H9 (cell line): ENCODE measurements at regions not wholly inside any gene's neighbourhood (a gene's known extent, or its start where the extent isn't known, plus 50 kb on each side); places are given as distances from the start of the nearest gene placed in this dataset.

ENCODE experiments used
- DNase-seq: peaks from one replicate; pipeline ENCODE4 v3.0.0-alpha.2; 2017
- H2AFZ ChIP-seq: one replicate; pipeline ENCODE4 v1.6.1; 2013; ENCODE audit warnings: mild to moderate bottlenecking, low read length, control low read depth, moderate library complexity
- H2AK5ac ChIP-seq: 2 replicates; pipeline ENCODE4 v1.6.1; 2013; ENCODE audit warnings: low read length, control low read depth, mixed read lengths; ENCODE audit not compliant: insufficient read length
- H2BK120ac ChIP-seq: one replicate; pipeline ENCODE4 v1.6.1; 2013; ENCODE audit warnings: low read depth, mild to moderate bottlenecking, low read length, control low read depth, inconsistent platforms; ENCODE audit not compliant: poor library complexity, severe bottlenecking
- H2BK12ac ChIP-seq: 2 replicates; pipeline ENCODE4 v1.6.1; 2013; ENCODE audit warnings: low read length, control low read depth, mixed read lengths, low read depth; ENCODE audit not compliant: insufficient read length
- H2BK15ac ChIP-seq: 2 replicates; pipeline ENCODE4 v1.6.1; 2013; ENCODE audit warnings: low read depth, low read length, control low read depth
- H2BK20ac ChIP-seq: one replicate; pipeline ENCODE4 v1.6.1; 2013; ENCODE audit warnings: low read depth, mild to moderate bottlenecking, low read length, control low read depth, inconsistent platforms; ENCODE audit not compliant: poor library complexity, severe bottlenecking
- H2BK5ac ChIP-seq: 2 replicates; pipeline ENCODE4 v1.6.1; 2013; ENCODE audit warnings: low read length, control low read depth, mixed read lengths; ENCODE audit not compliant: insufficient read length
- H3K14ac ChIP-seq: 2 replicates; pipeline ENCODE4 v1.6.1; 2013; ENCODE audit warnings: low read length, control low read depth; ENCODE audit not compliant: insufficient read depth
- H3K18ac ChIP-seq: 2 replicates; pipeline ENCODE4 v1.6.1; 2013; ENCODE audit warnings: low read depth, mild to moderate bottlenecking, mixed read lengths, low read length, control low read depth; ENCODE audit not compliant: insufficient read length
- H3K23ac ChIP-seq: 2 replicates; pipeline ENCODE4 v1.6.1; 2013; ENCODE audit warnings: low read length, control low read depth, mixed read lengths, low read depth; ENCODE audit not compliant: insufficient read length
- H3K23me2 ChIP-seq: 2 replicates; pipeline ENCODE4 v1.6.1; 2013; ENCODE audit warnings: low read depth, mild to moderate bottlenecking, mixed read lengths, low read length, control low read depth; ENCODE audit not compliant: insufficient read length, poor library complexity, severe bottlenecking
- H3K27ac ChIP-seq: 2 replicates; pipeline ENCODE4 v1.5.1; 2013; ENCODE audit warnings: low read length, control low read depth, mixed read lengths, low read depth; ENCODE audit not compliant: insufficient read length
- H3K27me3 ChIP-seq: 2 replicates; pipeline ENCODE4 v1.6.1; 2013; ENCODE audit warnings: low read length, control low read depth, inconsistent platforms; ENCODE audit not compliant: insufficient read depth
- H3K4ac ChIP-seq: 2 replicates; pipeline ENCODE4 v1.6.1; 2013; ENCODE audit warnings: low read depth, mild to moderate bottlenecking, control low read depth, inconsistent platforms, low read length, moderate library complexity
- H3K4me1 ChIP-seq: 2 replicates; pipeline ENCODE4 v1.6.1; 2013; ENCODE audit warnings: low read length, control low read depth, inconsistent platforms; ENCODE audit not compliant: insufficient read depth
- H3K4me2 ChIP-seq: 2 replicates; pipeline ENCODE4 v1.6.1; 2013; ENCODE audit warnings: low read length, control low read depth, mixed read lengths; ENCODE audit not compliant: insufficient read length, insufficient read depth
- H3K56ac ChIP-seq: 2 replicates; pipeline ENCODE4 v1.6.1; 2013; ENCODE audit warnings: low read depth, mild to moderate bottlenecking, mixed read lengths, low read length, control low read depth; ENCODE audit not compliant: insufficient read length
- H3K79me1 ChIP-seq: 2 replicates; pipeline ENCODE4 v1.6.1; 2013; ENCODE audit warnings: low read depth, mild to moderate bottlenecking, moderate library complexity, low read length, control low read depth, inconsistent platforms; ENCODE audit not compliant: insufficient read depth, poor library complexity, severe bottlenecking
- H3K79me2 ChIP-seq: 2 replicates; pipeline ENCODE4 v1.6.1; 2013; ENCODE audit warnings: low read length, control low read depth, inconsistent platforms; ENCODE audit not compliant: insufficient read depth
- H3K9ac ChIP-seq: 2 replicates; pipeline ENCODE4 v1.6.1; 2013; ENCODE audit warnings: low read length, control low read depth, mixed read lengths; ENCODE audit not compliant: insufficient read length; ENCODE audit errors: extremely low read depth
- H3K9me3 ChIP-seq: one replicate; pipeline ENCODE4 v1.6.1; 2013; ENCODE audit warnings: low read depth, low read length, inconsistent platforms; ENCODE audit not compliant: control insufficient read depth
- H3T11ph ChIP-seq: one replicate; pipeline ENCODE4 v1.6.1; 2013; ENCODE audit warnings: mild to moderate bottlenecking, low read length, control low read depth, inconsistent platforms
- H4K20me1 ChIP-seq: one replicate; pipeline ENCODE4 v1.6.1; 2013; ENCODE audit not compliant: control insufficient read depth, insufficient read length, insufficient read depth
- H4K5ac ChIP-seq: 2 replicates; pipeline ENCODE4 v1.6.1; 2013; ENCODE audit warnings: low read depth, mild to moderate bottlenecking, mixed read lengths, low read length, control low read depth; ENCODE audit not compliant: insufficient read length
- H4K8ac ChIP-seq: replicated peaks from 2 replicates; pipeline ENCODE4 v1.6.1; 2013; ENCODE audit warnings: low read length, control low read depth, mixed read lengths, low read depth; ENCODE audit not compliant: insufficient read length
- H4K91ac ChIP-seq: 2 replicates; pipeline ENCODE4 v1.6.1; 2013; ENCODE audit warnings: low read depth, mild to moderate bottlenecking, moderate library complexity, mixed read lengths, low read length, control low read depth; ENCODE audit not compliant: insufficient read length
- H3K27ac Mint-ChIP-seq, 3 experiments: 2 replicates in 2 of 3; 3 replicates in 1 of 3; pipeline ENCODE4 v1.8.0; 2020 to 2021; ENCODE audit warnings: mixed read lengths in 3 of 3, mild to moderate bottlenecking in 1 of 3, moderate library complexity in 1 of 3
- H3K27me3 Mint-ChIP-seq: 2 replicates; pipeline ENCODE4 v1.8.0; 2021; ENCODE audit warnings: low read depth, mild to moderate bottlenecking, moderate library complexity, mixed read lengths
- H3K36me3 Mint-ChIP-seq, 3 experiments: 2 replicates in 2 of 3; 3 replicates in 1 of 3; pipeline ENCODE4 v1.8.0; 2020 to 2021; ENCODE audit warnings: low read depth in 3 of 3, mixed read lengths in 3 of 3; ENCODE audit not compliant: insufficient read depth in 1 of 3
- H3K4me1 Mint-ChIP-seq, 2 experiments: 2 replicates each; pipeline ENCODE4 v1.8.0; 2020; ENCODE audit warnings: mixed read lengths in 2 of 2
- H3K4me3 Mint-ChIP-seq, 2 experiments: 2 replicates in 1 of 2; 3 replicates in 1 of 2; pipeline ENCODE4 v1.8.0; 2020 to 2021; ENCODE audit warnings: mild to moderate bottlenecking in 2 of 2, mixed read lengths in 2 of 2, moderate library complexity in 1 of 2
- H3K9me3 Mint-ChIP-seq, 2 experiments: 2 replicates in 1 of 2; 3 replicates in 1 of 2; pipeline ENCODE4 v1.8.0; 2020; ENCODE audit warnings: mild to moderate bottlenecking in 2 of 2, mixed read lengths in 2 of 2, moderate library complexity in 1 of 2
- CTCF ChIP-seq: fragments of 200-600 bp; sonication (generic); conservative IDR thresholded peaks from 3 replicates; pipeline ENCODE4 v1.8.0; 2021; ENCODE audit warnings: antibody characterized with exemption, mild to moderate bottlenecking
- WGBS: extraction: QIAGEN DNeasy Blood & Tissue Kit; methylation state at CpG from one replicate; pipeline ENCODE4 v1.1.7; 2013; ENCODE audit warnings: missing lambda C conversion rate, low lambda C conversion rate, mixed read lengths; ENCODE audit not compliant: insufficient read length; ENCODE audit errors: extremely low coverage; 5-methylcytosine and 5-hydroxymethylcytosine counted together

DNA sequence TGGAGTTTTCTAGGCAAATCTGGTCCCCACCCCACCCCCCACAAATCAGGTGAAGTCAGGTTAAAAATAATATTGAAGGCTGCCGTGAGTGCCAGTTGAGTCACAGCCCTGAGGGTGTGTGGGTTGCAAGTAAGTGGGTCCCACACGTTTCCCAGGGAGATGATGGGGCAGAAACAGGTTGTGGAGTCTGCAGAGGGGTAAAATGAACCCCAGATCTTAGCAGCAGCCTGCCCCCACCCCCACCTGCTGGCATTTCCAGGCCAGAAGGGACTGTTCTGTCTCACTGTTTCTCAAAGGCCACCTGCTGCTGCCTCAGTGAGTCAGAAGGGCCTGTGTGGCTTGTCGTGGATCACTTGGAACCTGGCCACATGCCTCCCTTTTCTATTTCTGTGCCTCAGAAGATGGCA is 59.8 kb upstream of the SMNDC1 start:
- Histone ChIP-seq H2BK5ac (no peak overlapping the region), H3K79me1 (no peaks in the 10 kb centered on the region), H3K4me2 (no peak overlapping the region), H2BK15ac (no peak overlapping the region), H3K56ac (no peak overlapping the region), H3K23me2 (no peaks in the 10 kb centered on the region), H2AK5ac (no peak overlapping the region), H3K9me3 (no peaks in the 10 kb centered on the region), H3K18ac (no peak overlapping the region), H4K5ac (no peak overlapping the region), H2AFZ (no peak overlapping the region), H2BK12ac (no peak overlapping the region), H2BK120ac (no peak overlapping the region), H3K27me3 (no peaks in the 10 kb centered on the region), H4K8ac (no peak overlapping the region), H4K20me1 (no peaks in the 10 kb centered on the region), H3K4me1 (0 out of 2 replicates have a peak, but pooled peaks cover under 1% of the 10 kb centered on the region), H3K27ac (no peak overlapping the region), H4K91ac (no peak overlapping the region), H3K23ac (no peak overlapping the region), H3T11ph (no peak overlapping the region), H3K14ac (no peak overlapping the region), H3K79me2 (no peaks in the 10 kb centered on the region), H3K4ac (no peak overlapping the region), H2BK20ac (no peak overlapping the region), H3K9ac (no peak overlapping the region)
- Mint-ChIP-seq H3K4me3 (no peak overlapping the region), H3K36me3 (no peaks in the 10 kb centered on the region), H3K9me3 (no peaks in the 10 kb centered on the region), H3K27me3 (peaks cover 2% of the 10 kb centered on the region), H3K27ac (no peak overlapping the region; a peak in 1 of 7 replicates), H3K4me1 (peaks cover 15 to 18% of the 10 kb centered on the region in 2 experiments)
- WGBS: no CpG with 5 or more reads among the region's 3 CpGs
- TF ChIP-seq CTCF: no peak
- DNase-seq: no peak
